ENCODE measurements at regions not wholly inside any gene's neighbourhood (a gene's known extent, or its start where the extent isn't known, plus 50 kb on each side); places are given as distances from the start of the nearest gene placed in this dataset.

GRCh38 chr13:112226320-112227002, 149.7 kb upstream of the SPACA7 start:
- TF ChIP-seq CTCF (IDR thresholded peaks at IDR 0.05; ENCODE audit: insufficient read depth, low read depth, low read length): no peak
- DNase-seq (ENCODE audit: low read depth): no peak
- no peak overlapping the region for H3K4me3 ChIP-seq (ENCODE audit: low read depth, low read length)
- no peaks in the 10 kb centered on the region for H3K27me3 ChIP-seq (ENCODE audit: control insufficient read depth, insufficient read depth, low read length)
- CTCF ChIA-PET: no interaction called here
- POLR2A ChIA-PET: no interaction called here
- H3K36me3 ChIP-seq (ENCODE audit: control insufficient read depth, insufficient read depth, low read length): no peaks in the 10 kb centered on the region

- ChIA-PET POLR2A (no interaction called here), CTCF (no interaction called here)
- Histone ChIP-seq H3K4me3 (ENCODE audit: low read depth, low read length) (no peak overlapping the region), H3K27me3 (ENCODE audit: control insufficient read depth, insufficient read depth, low read length) (no peaks in the 10 kb centered on the region), H3K36me3 (ENCODE audit: control insufficient read depth, insufficient read depth, low read length) (no peaks in the 10 kb centered on the region)
- no peak for DNase-seq (ENCODE audit: low read depth)
- TF ChIP-seq CTCF (IDR thresholded peaks at IDR 0.05; ENCODE audit: insufficient read depth, low read depth, low read length): no peak
Measured at GRCh38 chr13:112227031-112227430, 149.1 kb upstream of the SPACA7 start.

GRCh38 chr13:112229445-112229844, 146.7 kb upstream of the SPACA7 start:
- TF ChIP-seq CTCF (IDR thresholded peaks at IDR 0.05; ENCODE audit: insufficient read depth, low read depth, low read length): no peak
- H3K27me3 ChIP-seq (ENCODE audit: control insufficient read depth, insufficient read depth, low read length): no peaks in the 10 kb centered on the region
- ChIA-PET POLR2A (no interaction called here), CTCF (no interaction called here)
- H3K36me3 ChIP-seq (ENCODE audit: control insufficient read depth, insufficient read depth, low read length): no peaks in the 10 kb centered on the region
- H3K4me3 ChIP-seq (ENCODE audit: low read depth, low read length): no peak overlapping the region
- DNase-seq (ENCODE audit: low read depth): no peak

GRCh38 chr13:112229992-112230872, 145.9 kb upstream of the SPACA7 start:
- TF ChIP-seq CTCF (IDR thresholded peaks at IDR 0.05; ENCODE audit: insufficient read depth, low read depth, low read length): no peak
- no peaks in the 10 kb centered on the region for H3K36me3 ChIP-seq (ENCODE audit: control insufficient read depth, insufficient read depth, low read length)
- POLR2A ChIA-PET: no interaction called here
- H3K4me3 ChIP-seq (ENCODE audit: low read depth, low read length): no peak overlapping the region
- no peak for DNase-seq (ENCODE audit: low read depth)
- no peaks in the 10 kb centered on the region for H3K27me3 ChIP-seq (ENCODE audit: control insufficient read depth, insufficient read depth, low read length)
- CTCF ChIA-PET: no interaction called here

GRCh38 chr13:112231451-112232083, 144.6 kb upstream of the SPACA7 start:
- no peak for DNase-seq (ENCODE audit: low read depth)
- Histone ChIP-seq H3K36me3 (ENCODE audit: control insufficient read depth, insufficient read depth, low read length) (no peaks in the 10 kb centered on the region), H3K4me3 (ENCODE audit: low read depth, low read length) (no peak overlapping the region), H3K27me3 (ENCODE audit: control insufficient read depth, insufficient read depth, low read length) (no peaks in the 10 kb centered on the region)
- ChIA-PET POLR2A (no interaction called here), CTCF (no interaction called here)
- no peak for TF ChIP-seq CTCF (IDR thresholded peaks at IDR 0.05; ENCODE audit: insufficient read depth, low read depth, low read length)
